Small intestine (tissue), 7 donors: ENCODE measurements at regions not wholly inside any gene's neighbourhood (a gene's known extent, or its start where the extent isn't known, plus 50 kb on each side); places are given as distances from the start of the nearest gene placed in this dataset.

Experiments used
- DNase-seq, 2 donors: peaks; one replicate each; pipeline versions ENCODE4 v3.0.0 to v3.0.0-alpha.2; 2013
- FAIRE-seq: peaks from 2 replicates; lab custom pipeline; 2012; peaks lifted over from hg19 to GRCh38; lab: Jason Lieb, UNC
- H3K27ac ChIP-seq, 3 donors: one replicate each; pipeline ENCODE4 v1.5.1; 2013; ENCODE audit warnings: low read length in 2 of 3, mild to moderate bottlenecking in 2 of 3, control low read depth in 1 of 3, inconsistent platforms in 1 of 3, low read depth in 1 of 3, moderate library complexity in 1 of 3
- H3K27me3 ChIP-seq, 3 donors: one replicate each; pipeline ENCODE4 v1.6.1; 2013; ENCODE audit warnings: low read length in 3 of 3, inconsistent platforms in 1 of 3; ENCODE audit not compliant: control insufficient read depth in 3 of 3, insufficient read depth in 3 of 3
- H3K36me3 ChIP-seq, 3 donors: one replicate each; pipeline ENCODE4 v1.6.1; 2013; ENCODE audit warnings: low read length in 3 of 3, inconsistent platforms in 1 of 3, low read depth in 1 of 3, mild to moderate bottlenecking in 1 of 3, moderate library complexity in 1 of 3; ENCODE audit not compliant: control insufficient read depth in 3 of 3, insufficient read depth in 2 of 3
- H3K4me1 ChIP-seq, 3 donors: one replicate each; pipeline ENCODE4 v1.6.1; 2013; ENCODE audit warnings: low read length in 2 of 3, inconsistent platforms in 1 of 3, low read depth in 1 of 3, mild to moderate bottlenecking in 1 of 3, moderate library complexity in 1 of 3; ENCODE audit not compliant: control insufficient read depth in 3 of 3, insufficient read depth in 2 of 3
- H3K4me3 ChIP-seq, 3 donors: one replicate each; pipeline ENCODE4 v1.5.1; 2013; ENCODE audit warnings: low read length in 3 of 3, control low read depth in 1 of 3, inconsistent platforms in 1 of 3, low read depth in 1 of 3, mild to moderate bottlenecking in 1 of 3, moderate library complexity in 1 of 3
- H3K9me3 ChIP-seq, 2 donors: one replicate each; pipeline ENCODE4 v1.6.1; 2013; ENCODE audit warnings: low read depth in 1 of 2, low read length in 1 of 2; ENCODE audit not compliant: control insufficient read depth in 2 of 2, insufficient read depth in 1 of 2
- WGBS, 3 donors: extraction: QIAGEN DNeasy Blood & Tissue Kit; methylation state at CpG; one replicate each; pipeline ENCODE4 v1.1.7; 2013; 5-methylcytosine and 5-hydroxymethylcytosine counted together
- donor health status: healthy with polysubstance abuse.
- donor health status: control.
- donor health status: control.
- donor health status: Bipolar disorder and iron deficiency.
- donor health status: healthy.

DNA sequence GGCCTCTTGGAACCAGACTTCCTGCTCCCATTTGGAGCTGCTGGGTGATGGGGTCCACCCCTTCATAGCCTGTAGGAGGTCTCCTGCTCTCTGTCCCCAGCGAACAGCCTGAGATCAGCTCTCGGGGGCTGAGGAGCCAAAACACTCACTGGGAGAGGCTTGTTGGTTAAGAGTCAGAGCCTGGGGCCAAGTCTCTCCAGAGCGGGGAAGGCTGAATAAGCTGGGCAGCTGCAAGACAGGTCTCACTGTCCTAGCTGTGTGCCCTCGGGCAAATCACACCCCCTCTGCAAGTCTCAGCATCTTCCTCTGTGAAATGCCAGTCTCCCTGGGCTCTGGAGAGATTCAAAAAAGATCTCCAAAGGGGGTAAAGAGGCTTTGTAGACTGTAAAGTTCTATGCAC is 174.6 kb downstream of the WSCD1 start:
- Histone ChIP-seq H3K4me1 (no peaks in the 10 kb centered on the region), H3K4me3 (no peak overlapping the region), H3K36me3 (no peaks in the 10 kb centered on the region), H3K9me3 (no peaks in the 10 kb centered on the region), H3K27me3 (peaks cover 0 to 2% (median 0%) of the 10 kb centered on the region in 3 donors), H3K27ac (no peak overlapping the region)
- FAIRE-seq (no peak), DNase-seq (no peak)
- 61 to 68% (median 62%) methylated on average over 4 of the region's 4 CpGs for WGBS, 3 donors

DNA sequence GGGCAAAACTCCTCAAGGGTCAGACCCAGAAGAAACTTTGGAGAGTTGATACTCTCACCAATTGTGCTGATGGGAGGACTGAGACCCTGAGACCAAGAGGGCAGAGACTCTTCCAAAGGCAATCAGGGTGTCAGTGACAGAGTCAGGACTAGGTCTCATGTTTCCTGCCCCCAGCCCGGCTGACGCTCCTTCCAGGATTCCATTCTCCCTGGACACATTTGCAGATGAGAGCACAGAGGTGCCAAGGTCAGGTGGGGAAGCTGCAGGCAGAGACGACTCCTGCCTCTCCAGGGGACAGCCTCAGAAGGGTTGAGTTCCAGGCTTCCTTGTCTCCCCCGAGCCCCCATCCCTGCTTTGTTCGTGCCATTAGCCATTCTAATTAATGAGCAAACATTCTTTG is 174.1 kb downstream of the WSCD1 start:
- no peak overlapping the region for H3K27ac ChIP-seq
- H3K27me3 ChIP-seq: peaks cover 0 to 2% (median 0%) of the 10 kb centered on the region in 3 donors
- no peaks in the 10 kb centered on the region for H3K4me1 ChIP-seq
- no peaks in the 10 kb centered on the region for H3K9me3 ChIP-seq
- DNase-seq (no peak), FAIRE-seq (no peak)
- H3K4me3 ChIP-seq: no peak overlapping the region
- H3K36me3 ChIP-seq: no peaks in the 10 kb centered on the region
- 41 to 62% (median 55%) methylated on average over 5 of the region's 5 CpGs for WGBS, 3 donors

DNA sequence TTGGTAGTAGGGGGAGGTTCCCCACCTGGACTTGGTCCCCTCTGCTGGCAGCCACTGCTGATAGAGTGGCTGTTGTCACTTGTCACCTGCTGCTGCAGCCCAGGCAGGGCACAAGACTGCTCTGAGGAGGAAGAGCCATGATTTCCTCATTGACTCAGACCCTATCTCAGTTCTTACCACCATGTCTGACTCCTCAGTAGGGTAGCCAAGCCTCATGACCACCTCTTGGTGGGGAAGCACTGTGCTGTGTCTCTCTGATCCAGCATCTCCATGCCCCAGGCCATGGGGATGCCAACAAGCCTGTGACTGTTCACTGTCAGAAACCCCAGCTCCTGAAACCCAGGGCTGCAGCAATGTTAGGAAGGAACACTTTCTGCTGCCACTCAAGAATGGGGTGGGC is 173.0 kb downstream of the WSCD1 start:
- H3K4me3 ChIP-seq: no peak overlapping the region
- peaks cover 0 to 3% (median 2%) of the 10 kb centered on the region in 3 donors for H3K27me3 ChIP-seq
- no peaks in the 10 kb centered on the region for H3K4me1 ChIP-seq
- no peak overlapping the region for H3K27ac ChIP-seq
- H3K36me3 ChIP-seq: no peaks in the 10 kb centered on the region
- FAIRE-seq (no peak), DNase-seq (no peak)
- H3K9me3 ChIP-seq: no peaks in the 10 kb centered on the region

DNA sequence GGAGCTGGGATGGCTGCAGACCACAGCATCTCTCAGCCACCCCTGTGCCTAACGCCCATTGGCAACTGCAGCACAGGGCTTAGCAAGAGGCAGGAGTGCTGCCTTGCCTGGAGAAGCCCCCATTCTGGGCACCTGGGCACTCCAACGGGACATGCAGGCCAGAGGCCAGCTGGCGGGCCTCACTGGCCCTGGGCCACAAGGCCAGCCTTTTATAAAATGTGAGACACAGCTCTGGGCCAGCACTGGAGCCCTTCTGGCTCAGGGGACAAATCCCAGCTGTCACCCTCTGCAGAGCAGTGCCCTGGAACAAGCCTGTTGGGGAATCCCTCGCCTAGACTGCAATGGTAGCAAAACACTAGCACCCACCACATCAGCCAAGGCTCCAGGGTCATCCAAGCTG is 171.8 kb downstream of the WSCD1 start:
- WGBS, 3 donors: 57 to 73% (median 57%) methylated on average over 4 of the region's 4 CpGs
- Histone ChIP-seq H3K4me3 (no peak overlapping the region), H3K4me1 (no peaks in the 10 kb centered on the region), H3K36me3 (no peaks in the 10 kb centered on the region), H3K9me3 (no peaks in the 10 kb centered on the region), H3K27me3 (peaks cover 0 to 3% (median 2%) of the 10 kb centered on the region in 3 donors), H3K27ac (no peak overlapping the region)
- DNase-seq: no peak
- FAIRE-seq: no peak

DNA sequence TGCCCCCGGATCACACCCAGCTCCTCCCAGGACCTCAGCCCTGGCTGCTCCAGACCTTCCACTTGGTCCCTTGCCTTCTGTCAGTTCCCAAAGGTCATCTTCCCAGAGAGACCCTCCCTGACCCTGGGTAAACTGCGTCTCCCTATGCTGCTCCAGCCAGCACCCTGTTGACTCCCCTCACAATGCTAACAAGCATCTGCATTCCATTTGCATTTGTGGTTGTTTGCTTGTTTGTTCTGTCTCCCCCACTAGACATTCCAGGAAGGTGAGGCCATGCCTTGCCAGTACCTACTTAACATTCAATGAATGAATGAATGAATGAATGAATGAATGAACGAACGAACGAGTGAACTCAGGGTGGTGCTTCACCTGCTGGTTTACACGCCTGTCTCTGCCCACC is 171.2 kb downstream of the WSCD1 start:
- Histone ChIP-seq H3K4me1 (no peaks in the 10 kb centered on the region), H3K27me3 (peaks cover 0 to 3% (median 2%) of the 10 kb centered on the region in 3 donors), H3K9me3 (no peaks in the 10 kb centered on the region), H3K36me3 (no peaks in the 10 kb centered on the region), H3K4me3 (no peak overlapping the region), H3K27ac (no peak overlapping the region)
- FAIRE-seq: no peak
- no peak for DNase-seq
- 36 to 61% (median 49%) methylated on average over 6 of the region's 6 CpGs for WGBS, 3 donors

DNA sequence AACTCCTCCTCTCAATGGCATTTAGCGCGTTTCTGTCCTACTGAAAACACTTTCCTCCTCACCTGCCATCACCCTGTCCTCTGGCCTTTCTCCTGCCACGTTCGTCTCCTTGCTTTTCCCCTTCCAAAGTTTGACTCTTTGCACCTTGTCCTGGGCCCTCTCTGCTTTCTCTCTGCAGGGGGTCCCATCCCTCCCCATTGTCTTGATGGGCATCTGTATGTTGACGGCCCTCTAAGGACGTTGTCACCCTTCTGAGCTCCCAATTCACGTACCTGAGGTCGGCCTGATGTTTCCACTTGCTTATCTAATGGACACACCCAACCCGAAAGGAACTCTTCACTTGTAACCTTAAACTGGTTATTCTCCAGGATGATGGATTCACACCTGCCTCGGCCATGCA is 170.4 kb downstream of the WSCD1 start:
- Histone ChIP-seq H3K27ac (no peak overlapping the region), H3K4me1 (no peaks in the 10 kb centered on the region), H3K4me3 (no peak overlapping the region), H3K27me3 (peaks cover 0 to 3% (median 2%) of the 10 kb centered on the region in 3 donors), H3K36me3 (no peaks in the 10 kb centered on the region), H3K9me3 (no peaks in the 10 kb centered on the region)
- WGBS, 3 donors: 49 to 65% (median 55%) methylated on average over 10 of the region's 10 CpGs
- FAIRE-seq (no peak), DNase-seq (no peak)

DNA sequence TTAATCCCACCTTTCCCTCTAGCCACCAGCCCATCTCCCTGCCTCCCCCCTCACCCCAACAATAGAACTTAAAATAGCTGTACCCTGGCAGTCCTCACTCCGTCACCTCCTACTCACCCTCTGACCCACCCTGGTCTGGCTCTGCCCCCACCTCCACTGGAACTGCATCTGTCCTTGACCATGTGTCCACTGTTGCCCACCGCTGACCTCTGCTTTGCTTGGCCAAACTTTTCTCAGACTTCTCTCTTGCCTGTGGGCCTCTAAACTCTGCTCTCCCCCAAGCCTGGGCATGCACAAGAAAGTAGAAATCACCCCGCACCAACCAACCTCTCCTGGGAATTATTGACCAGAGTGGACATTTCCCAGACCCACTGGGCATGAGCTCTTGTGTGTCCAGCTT is 169.8 kb downstream of the WSCD1 start:
- H3K4me1 ChIP-seq: no peaks in the 10 kb centered on the region
- H3K27me3 ChIP-seq: peaks cover 0 to 3% (median 2%) of the 10 kb centered on the region in 3 donors
- no peak for DNase-seq
- WGBS, 3 donors: 80 to 86% (median 81%) methylated on average over 3 of the region's 3 CpGs
- H3K36me3 ChIP-seq: no peaks in the 10 kb centered on the region
- no peak overlapping the region for H3K4me3 ChIP-seq
- no peak for FAIRE-seq
- no peaks in the 10 kb centered on the region for H3K9me3 ChIP-seq
- H3K27ac ChIP-seq: no peak overlapping the region

DNA sequence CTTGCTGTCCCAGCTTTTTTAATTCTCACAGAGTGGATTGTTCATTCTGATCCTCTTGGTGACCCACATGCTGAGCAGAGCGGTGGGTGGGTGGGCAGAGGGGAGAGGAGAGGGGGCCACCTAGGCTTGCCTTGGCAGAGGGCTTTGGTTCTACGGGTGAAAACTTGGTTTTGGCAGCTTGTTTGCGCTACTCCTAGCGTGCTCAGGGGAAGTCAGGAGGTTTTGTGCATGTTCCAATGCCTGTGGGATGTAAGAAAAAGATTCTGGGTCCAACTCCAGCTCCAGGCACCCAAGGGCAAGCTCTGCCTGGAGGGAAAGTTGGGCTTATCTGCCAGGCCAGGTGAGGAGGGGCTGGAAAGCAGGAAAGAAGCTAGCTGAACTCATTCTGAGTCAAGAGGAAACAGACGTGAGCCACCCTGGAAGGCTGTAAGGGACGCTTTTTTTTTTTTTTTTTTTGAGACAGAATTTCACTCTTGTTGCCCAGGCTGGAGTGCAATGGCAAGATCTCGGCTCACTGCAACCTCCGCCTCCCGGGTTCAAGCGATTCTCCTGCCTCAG is 169.1 kb downstream of the WSCD1 start:
- no peaks in the 10 kb centered on the region for H3K36me3 ChIP-seq
- 61 to 70% (median 64%) methylated on average over 8 to 10 of the region's 10 CpGs for WGBS, 3 donors
- H3K27ac ChIP-seq: no peak overlapping the region
- H3K4me1 ChIP-seq: no peaks in the 10 kb centered on the region
- no peaks in the 10 kb centered on the region for H3K9me3 ChIP-seq
- no peak overlapping the region for H3K4me3 ChIP-seq
- peaks cover 0 to 3% (median 2%) of the 10 kb centered on the region in 3 donors for H3K27me3 ChIP-seq
- DNase-seq (no peak), FAIRE-seq (no peak)

DNA sequence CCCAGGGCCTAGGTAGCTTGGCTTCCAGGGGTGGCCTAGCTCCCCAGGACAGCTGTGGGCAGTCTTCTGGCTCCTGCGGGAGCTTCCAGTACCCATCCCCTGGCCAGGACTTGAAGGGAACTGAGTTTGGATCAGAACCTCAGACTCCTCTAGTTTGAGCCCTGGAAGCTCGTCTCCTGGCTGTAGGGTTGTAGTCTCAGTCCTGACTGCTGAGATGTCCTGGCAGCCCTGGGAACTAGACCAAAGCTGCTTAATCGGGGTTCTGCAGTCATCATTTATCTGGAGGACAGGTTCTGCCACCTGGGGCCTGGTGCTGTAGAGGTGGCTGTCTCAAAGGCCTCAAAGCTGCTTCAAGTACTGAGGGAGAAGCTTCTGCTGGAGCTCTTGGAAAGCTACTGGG is 163.7 kb downstream of the WSCD1 start:
- 71 to 81% (median 74%) methylated on average over 3 of the region's 3 CpGs for WGBS, 3 donors
- H3K4me1 ChIP-seq: no peaks in the 10 kb centered on the region
- no peak overlapping the region for H3K27ac ChIP-seq
- peaks cover 0 to 3% (median 0%) of the 10 kb centered on the region in 3 donors for H3K27me3 ChIP-seq
- H3K9me3 ChIP-seq: no peaks in the 10 kb centered on the region
- no peak for FAIRE-seq
- no peaks in the 10 kb centered on the region for H3K36me3 ChIP-seq
- H3K4me3 ChIP-seq: no peak overlapping the region
- no peak for DNase-seq
